Kidney epithelial cell (primary cell): ENCODE measurements at regions not wholly inside any gene's neighbourhood (a gene's known extent, or its start where the extent isn't known, plus 50 kb on each side); places are given as distances from the start of the nearest gene placed in this dataset.
"Not testable (repeated sequence)": the region's sequence is repeated elsewhere in the genome, so short reads cannot be mapped to it uniquely, and the experiment has no call there.

Experiments
- DNase-seq: peaks from one replicate; pipeline ENCODE4 v3.0.0-alpha.2; 2010; ENCODE audit warnings: low read depth
- H3K27me3 ChIP-seq: 2 replicates; pipeline ENCODE4 v1.6.0; 2011; ENCODE audit warnings: low read length; ENCODE audit not compliant: control insufficient read depth, insufficient read depth
- H3K36me3 ChIP-seq: 2 replicates; pipeline ENCODE4 v1.5.1; 2011; ENCODE audit warnings: low read length; ENCODE audit not compliant: control insufficient read depth, insufficient read depth
- H3K4me3 ChIP-seq: 2 replicates; pipeline ENCODE4 v1.5.1; 2011; ENCODE audit warnings: low read depth, mild to moderate bottlenecking, control low read depth, low read length
- CTCF ChIP-seq: IDR thresholded peaks from 2 replicates; pipeline ENCODE4 v1.5.1; 2011; ENCODE audit warnings: mild to moderate bottlenecking, moderate library complexity, low read length, control low read depth, inconsistent platforms; ENCODE audit not compliant: insufficient read depth, poor library complexity, severe bottlenecking

- H3K4me3 ChIP-seq, result no peak overlapping the region
- no peaks in the 10 kb centered on the region for H3K36me3 ChIP-seq
- no peak for DNase-seq
- TF ChIP-seq CTCF, result no peak
- no peaks in the 10 kb centered on the region for H3K27me3 ChIP-seq
Observed at GRCh38 chr10:16014469-16014868, 154.2 kb upstream of the MINDY3 start.

GRCh38 chr10:16016688-16017087 is 156.4 kb upstream of the MINDY3 start:
- H3K36me3 ChIP-seq, result no peaks in the 10 kb centered on the region
- H3K27me3 ChIP-seq, result no peaks in the 10 kb centered on the region
- TF ChIP-seq CTCF, result no peak
- no peak overlapping the region for H3K4me3 ChIP-seq
- DNase-seq, result no peak

DNA sequence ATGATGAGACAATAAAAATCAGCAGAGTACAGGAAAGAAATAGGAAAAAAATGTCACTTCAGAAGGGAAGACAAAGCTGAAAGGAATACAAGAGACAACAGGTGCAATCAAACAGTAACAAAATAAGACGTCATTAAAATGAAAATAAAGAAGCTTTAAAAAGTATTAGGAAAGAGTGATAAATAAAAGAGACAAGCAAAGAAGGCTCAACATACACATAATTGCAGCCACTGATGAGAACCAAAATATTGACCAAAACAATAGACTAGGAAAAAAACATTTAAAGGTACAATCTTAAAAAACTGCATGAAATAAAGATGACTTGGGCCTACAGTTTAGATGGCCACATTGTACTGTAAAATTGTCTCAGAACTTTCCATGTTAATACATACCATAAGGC is 160.5 kb upstream of the MINDY3 start:
- Histone ChIP-seq H3K36me3 (no peaks in the 10 kb centered on the region), H3K4me3 (no peak overlapping the region), H3K27me3 (no peaks in the 10 kb centered on the region)
- TF ChIP-seq CTCF, result no peak
- no peak for DNase-seq

GRCh38 chr10:16026832-16027231 is 166.5 kb upstream of the MINDY3 start:
- not testable (repeated sequence) for DNase-seq, H3K27me3 ChIP-seq, H3K4me3 ChIP-seq, H3K36me3 ChIP-seq

DNA sequence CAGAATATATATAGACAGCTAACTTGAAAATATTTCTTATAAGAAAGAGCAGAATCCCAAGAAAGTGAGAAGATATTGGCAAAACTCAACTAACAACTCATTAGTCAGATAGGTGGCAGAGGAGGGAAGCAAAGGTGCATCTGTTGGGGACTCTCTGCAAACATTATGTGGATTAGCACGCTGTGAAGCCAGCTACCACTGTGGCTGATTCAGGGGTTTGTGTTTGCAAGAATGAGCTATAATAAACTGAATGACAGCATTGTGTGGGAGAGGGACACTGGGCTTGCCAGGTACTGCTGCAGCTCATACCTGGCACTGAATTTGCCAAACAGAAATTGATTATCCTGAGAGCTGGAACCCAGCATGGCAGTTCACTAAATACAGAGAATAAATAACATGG is 170.3 kb upstream of the MINDY3 start:
- H3K4me3 ChIP-seq, result no peak overlapping the region
- TF ChIP-seq CTCF, result no peak

GRCh38 chr10:16049050-16049449 is 188.7 kb upstream of the MINDY3 start:
- H3K27me3 ChIP-seq, result no peaks in the 10 kb centered on the region
- TF ChIP-seq CTCF, result no peak
- H3K36me3 ChIP-seq, result no peaks in the 10 kb centered on the region
- no peak overlapping the region for H3K4me3 ChIP-seq
- no peak for DNase-seq

More for the DNA sequence above, 170.3 kb upstream of the MINDY3 start:
- no peaks in the 10 kb centered on the region for H3K27me3 ChIP-seq
- DNase-seq, result no peak
- no peaks in the 10 kb centered on the region for H3K36me3 ChIP-seq

DNA sequence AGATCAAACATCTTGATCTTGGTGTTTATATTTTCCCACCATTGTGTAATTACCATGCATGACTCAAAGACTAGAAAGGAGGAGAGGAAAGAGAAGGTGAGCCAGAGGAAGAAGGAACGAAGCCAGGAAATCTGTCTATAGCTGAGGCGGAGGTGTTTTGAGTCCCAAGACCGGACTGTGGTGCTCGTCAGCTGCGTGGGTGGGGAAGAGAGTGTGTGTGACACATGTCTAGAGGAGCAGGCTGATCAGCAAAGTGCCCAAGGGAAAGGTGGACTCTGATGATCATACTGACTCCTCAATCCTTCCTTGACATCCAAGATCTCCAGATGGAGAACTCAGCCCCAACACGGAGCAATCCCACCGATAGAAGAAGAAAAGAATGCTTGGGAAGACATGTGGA is 189.5 kb upstream of the MINDY3 start:
- Histone ChIP-seq H3K27me3 (no peaks in the 10 kb centered on the region), H3K4me3 (no peak overlapping the region), H3K36me3 (no peaks in the 10 kb centered on the region)
- no peak for TF ChIP-seq CTCF
- no peak for DNase-seq
